ENCODE measurements at regions not wholly inside any gene's neighbourhood (a gene's known extent, or its start where the extent isn't known, plus 50 kb on each side); places are given as distances from the start of the nearest gene placed in this dataset.

DNA sequence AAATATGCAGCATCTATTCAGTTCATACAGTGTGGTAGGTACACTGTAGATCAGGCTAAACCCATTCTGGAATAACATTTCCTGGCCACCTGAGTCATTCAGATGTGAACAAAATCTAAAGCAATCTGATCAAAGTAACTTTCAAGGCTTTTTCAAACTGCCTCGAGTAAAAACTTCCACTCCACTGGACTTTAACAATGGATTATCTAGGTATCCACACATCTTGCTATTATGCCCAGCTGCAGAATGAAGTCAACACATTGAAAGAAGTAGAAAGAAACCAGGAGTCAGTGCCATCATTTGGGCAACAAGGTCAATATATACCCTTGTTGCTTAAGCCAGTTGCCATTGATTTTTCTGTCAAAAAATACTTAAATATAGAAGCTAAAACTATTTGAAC lies 1352.6 kb upstream of the NUDT12 start:
- Mint-ChIP-seq H3K4me3 (no peak overlapping the region), H3K27me3 (no peaks in the 10 kb centered on the region), H3K4me1 (no peaks in the 10 kb centered on the region), H3K9me3 (ENCODE audit: insufficient read depth) (peaks cover 2% of the 10 kb centered on the region), H3K27ac (no peak overlapping the region)
- Histone ChIP-seq H3K9me3 (ENCODE audit: control extremely low read depth in 1 of 3, control insufficient read depth in 2 of 3, insufficient read depth in 1 of 3, low read length in 2 of 3) (no peaks in the 10 kb centered on the region), H2AFZ (ENCODE audit: insufficient read depth, low read depth, low read length, poor library complexity, severe bottlenecking) (no peak overlapping the region), H3K4me2 (replicated peaks; ENCODE audit: low read depth, low read length, poor library complexity, severe bottlenecking) (no peak overlapping the region), H3K9ac (ENCODE audit: low read length) (no peak overlapping the region), H3K4me3 (ENCODE audit: control extremely low read depth in 1 of 5, extremely low read depth in 1 of 5, insufficient read depth in 1 of 5, low read depth in 2 of 5, low read length in 4 of 5) (no peak overlapping the region), H3K27ac (ENCODE audit: low read length in 2 of 2) (no peak overlapping the region), H3K79me2 (ENCODE audit: control insufficient read depth, insufficient read depth, low read length) (no peaks in the 10 kb centered on the region), H3K27me3 (replicated peaks in 1 of 4; ENCODE audit: control extremely low read depth in 1 of 4, control insufficient read depth in 3 of 4, insufficient read depth in 4 of 4, low read length in 3 of 4) (no peaks in the 10 kb centered on the region), H4K20me1 (ENCODE audit: control insufficient read depth, insufficient read depth, low read length, poor library complexity, severe bottlenecking) (no peaks in the 10 kb centered on the region), H3K36me3 (replicated peaks in 1 of 2; ENCODE audit: control extremely low read depth in 1 of 2, control insufficient read depth in 1 of 2, extremely low read depth in 1 of 2, insufficient read depth in 2 of 2, low read length in 1 of 2) (no peaks in the 10 kb centered on the region), H3K4me1 (ENCODE audit: control insufficient read depth in 2 of 2, insufficient read depth in 2 of 2, low read length in 2 of 2) (no peaks in the 10 kb centered on the region)
- ATAC-seq (ENCODE audit: low read depth) (no peak), DNase-seq (no peak)
- ChIA-PET POLR2A (no interaction called here), CTCF (no interaction called here)
- intact Hi-C loops (cut with micrococcal nuclease) = no loop called here
- WGBS (ENCODE audit: insufficient coverage) = no CpG with 5 or more reads among the region's 1 CpG
- no peak for TF ChIP-seq EZH2 (IDR thresholded peaks at IDR 0.05; ENCODE audit: borderline replicate concordance, insufficient read depth, low read depth, low read length, poor library complexity, severe bottlenecking)

DNA sequence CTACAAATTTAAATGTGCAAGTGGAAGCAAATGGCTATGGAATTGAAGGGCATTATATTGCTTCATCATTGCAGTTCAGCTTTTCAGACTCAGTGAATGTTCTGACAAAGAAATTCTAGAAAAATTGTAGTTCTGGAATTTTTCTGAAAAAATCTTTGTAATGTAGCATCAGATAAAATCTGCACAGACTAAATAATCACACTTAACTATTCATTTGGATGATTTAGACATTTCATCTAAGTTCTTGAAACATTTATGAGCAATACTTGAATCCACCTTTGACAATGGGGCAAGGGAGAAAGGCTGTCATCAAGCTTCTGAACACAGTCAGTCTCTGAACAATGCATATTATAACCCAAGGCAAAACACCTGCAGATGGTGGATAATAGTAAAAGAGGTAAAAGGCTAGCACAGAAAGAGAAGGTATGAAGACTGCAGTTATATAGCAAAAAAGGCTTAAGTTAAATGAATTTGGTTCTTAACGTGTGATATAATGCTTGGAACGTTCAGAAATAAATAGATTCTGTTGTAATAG lies 1352.0 kb upstream of the NUDT12 start:
- WGBS (ENCODE audit: insufficient coverage) = no CpG with 5 or more reads among the region's 2 CpGs
- ATAC-seq (ENCODE audit: low read depth) = no peak
- H3K27ac ChIP-seq (ENCODE audit: low read length in 2 of 2) = no peak overlapping the region
- H3K4me3 Mint-ChIP-seq = no peak overlapping the region
- DNase-seq = no peak
- no peaks in the 10 kb centered on the region for H3K4me1 ChIP-seq (ENCODE audit: control insufficient read depth in 2 of 2, insufficient read depth in 2 of 2, low read length in 2 of 2)
- H3K9me3 Mint-ChIP-seq (ENCODE audit: insufficient read depth) = peaks cover 2% of the 10 kb centered on the region
- no peak overlapping the region for H3K27ac Mint-ChIP-seq
- no peaks in the 10 kb centered on the region for H3K4me1 Mint-ChIP-seq
- no peak overlapping the region for H3K4me2 ChIP-seq (replicated peaks; ENCODE audit: low read depth, low read length, poor library complexity, severe bottlenecking)
- CTCF ChIA-PET = no interaction called here
- intact Hi-C loops (cut with micrococcal nuclease) = no loop called here
- H3K27me3 ChIP-seq (replicated peaks in 1 of 4; ENCODE audit: control extremely low read depth in 1 of 4, control insufficient read depth in 3 of 4, insufficient read depth in 4 of 4, low read length in 3 of 4) = no peaks in the 10 kb centered on the region
- H3K4me3 ChIP-seq (ENCODE audit: control extremely low read depth in 1 of 5, extremely low read depth in 1 of 5, insufficient read depth in 1 of 5, low read depth in 2 of 5, low read length in 4 of 5) = no peak overlapping the region
- no peak overlapping the region for H3K9ac ChIP-seq (ENCODE audit: low read length)
- no peak overlapping the region for H2AFZ ChIP-seq (ENCODE audit: insufficient read depth, low read depth, low read length, poor library complexity, severe bottlenecking)
- POLR2A ChIA-PET = no interaction called here
- no peaks in the 10 kb centered on the region for H4K20me1 ChIP-seq (ENCODE audit: control insufficient read depth, insufficient read depth, low read length, poor library complexity, severe bottlenecking)
- H3K9me3 ChIP-seq (ENCODE audit: control extremely low read depth in 1 of 3, control insufficient read depth in 2 of 3, insufficient read depth in 1 of 3, low read length in 2 of 3) = no peaks in the 10 kb centered on the region
- no peak for TF ChIP-seq EZH2 (IDR thresholded peaks at IDR 0.05; ENCODE audit: borderline replicate concordance, insufficient read depth, low read depth, low read length, poor library complexity, severe bottlenecking)
- TF ChIP-seq, protein P1, sequence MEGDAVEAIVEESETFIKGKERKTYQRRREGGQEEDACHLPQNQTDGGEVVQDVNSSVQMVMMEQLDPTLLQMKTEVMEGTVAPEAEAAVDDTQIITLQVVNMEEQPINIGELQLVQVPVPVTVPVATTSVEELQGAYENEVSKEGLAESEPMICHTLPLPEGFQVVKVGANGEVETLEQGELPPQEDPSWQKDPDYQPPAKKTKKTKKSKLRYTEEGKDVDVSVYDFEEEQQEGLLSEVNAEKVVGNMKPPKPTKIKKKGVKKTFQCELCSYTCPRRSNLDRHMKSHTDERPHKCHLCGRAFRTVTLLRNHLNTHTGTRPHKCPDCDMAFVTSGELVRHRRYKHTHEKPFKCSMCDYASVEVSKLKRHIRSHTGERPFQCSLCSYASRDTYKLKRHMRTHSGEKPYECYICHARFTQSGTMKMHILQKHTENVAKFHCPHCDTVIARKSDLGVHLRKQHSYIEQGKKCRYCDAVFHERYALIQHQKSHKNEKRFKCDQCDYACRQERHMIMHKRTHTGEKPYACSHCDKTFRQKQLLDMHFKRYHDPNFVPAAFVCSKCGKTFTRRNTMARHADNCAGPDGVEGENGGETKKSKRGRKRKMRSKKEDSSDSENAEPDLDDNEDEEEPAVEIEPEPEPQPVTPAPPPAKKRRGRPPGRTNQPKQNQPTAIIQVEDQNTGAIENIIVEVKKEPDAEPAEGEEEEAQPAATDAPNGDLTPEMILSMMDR (IDR thresholded peaks at IDR 0.05) = no peak
- H3K27me3 Mint-ChIP-seq = no peaks in the 10 kb centered on the region
- H3K79me2 ChIP-seq (ENCODE audit: control insufficient read depth, insufficient read depth, low read length) = no peaks in the 10 kb centered on the region
- no peaks in the 10 kb centered on the region for H3K36me3 ChIP-seq (replicated peaks in 1 of 2; ENCODE audit: control extremely low read depth in 1 of 2, control insufficient read depth in 1 of 2, extremely low read depth in 1 of 2, insufficient read depth in 2 of 2, low read length in 1 of 2)
